ENCODE measurements at regions not wholly inside any gene's neighbourhood (a gene's known extent, or its start where the extent isn't known, plus 50 kb on each side); places are given as distances from the start of the nearest gene placed in this dataset.

DNA sequence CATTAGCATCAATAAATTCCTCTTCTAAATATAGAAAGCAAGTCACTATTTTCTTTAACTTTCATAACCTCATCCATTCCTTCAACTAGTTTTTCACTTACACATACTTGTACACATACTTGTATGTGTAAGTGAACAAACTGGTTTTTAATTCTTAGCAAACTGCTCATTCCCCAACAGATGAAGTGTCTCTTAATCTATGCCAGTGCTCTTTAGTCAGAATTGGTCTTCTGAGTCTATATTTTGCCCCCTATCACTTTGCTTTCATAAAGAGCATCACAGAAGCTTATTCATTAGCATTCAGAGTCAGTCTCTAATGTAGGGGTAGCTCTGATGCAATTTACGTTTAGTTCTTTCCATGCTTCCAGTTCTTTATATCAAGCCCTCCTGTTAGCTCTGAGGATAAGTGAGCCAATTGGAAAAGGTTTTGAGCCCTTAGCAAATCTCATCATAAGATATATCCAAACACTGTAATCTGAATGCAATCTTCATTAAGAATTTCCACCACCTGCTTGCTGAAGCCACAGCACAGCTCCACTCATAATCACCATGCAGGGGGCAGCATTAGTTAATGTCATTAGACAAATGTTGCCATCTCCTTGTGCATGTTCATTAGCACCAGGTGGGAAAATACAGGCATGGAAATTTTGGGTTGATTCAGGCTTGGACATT, 178.5 kb upstream of the SLC24A2 start:
- TF ChIP-seq, protein P1, sequence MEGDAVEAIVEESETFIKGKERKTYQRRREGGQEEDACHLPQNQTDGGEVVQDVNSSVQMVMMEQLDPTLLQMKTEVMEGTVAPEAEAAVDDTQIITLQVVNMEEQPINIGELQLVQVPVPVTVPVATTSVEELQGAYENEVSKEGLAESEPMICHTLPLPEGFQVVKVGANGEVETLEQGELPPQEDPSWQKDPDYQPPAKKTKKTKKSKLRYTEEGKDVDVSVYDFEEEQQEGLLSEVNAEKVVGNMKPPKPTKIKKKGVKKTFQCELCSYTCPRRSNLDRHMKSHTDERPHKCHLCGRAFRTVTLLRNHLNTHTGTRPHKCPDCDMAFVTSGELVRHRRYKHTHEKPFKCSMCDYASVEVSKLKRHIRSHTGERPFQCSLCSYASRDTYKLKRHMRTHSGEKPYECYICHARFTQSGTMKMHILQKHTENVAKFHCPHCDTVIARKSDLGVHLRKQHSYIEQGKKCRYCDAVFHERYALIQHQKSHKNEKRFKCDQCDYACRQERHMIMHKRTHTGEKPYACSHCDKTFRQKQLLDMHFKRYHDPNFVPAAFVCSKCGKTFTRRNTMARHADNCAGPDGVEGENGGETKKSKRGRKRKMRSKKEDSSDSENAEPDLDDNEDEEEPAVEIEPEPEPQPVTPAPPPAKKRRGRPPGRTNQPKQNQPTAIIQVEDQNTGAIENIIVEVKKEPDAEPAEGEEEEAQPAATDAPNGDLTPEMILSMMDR (IDR thresholded peaks at IDR 0.05): no peak
- TF ChIP-seq EZH2 (IDR thresholded peaks at IDR 0.05; ENCODE audit: borderline replicate concordance, insufficient read depth, low read depth, low read length, poor library complexity, severe bottlenecking): no peak

Data from B cell (primary cell).